Gastroesophageal sphincter (tissue), 3 donors: ENCODE measurements at regions not wholly inside any gene's neighbourhood (a gene's known extent, or its start where the extent isn't known, plus 50 kb on each side); places are given as distances from the start of the nearest gene placed in this dataset.

Experiments
- CTCF ChIP-seq, 4 experiments: fragments of 200-600 bp in 2 of 4; fragments of 450-650 bp in 2 of 4; sonication (generic) in 1 of 4; IDR thresholded peaks; one replicate each; pipeline ENCODE4 v1.5.1; 2017 to 2019; ENCODE audit warnings: antibody characterized with exemption in 4 of 4, mild to moderate bottlenecking in 2 of 4, moderate library complexity in 2 of 4
- EP300 ChIP-seq: sonication (generic); formaldehyde crosslinking; IDR thresholded peaks from one replicate; pipeline ENCODE4 v1.6.1; 2017; ENCODE audit warnings: antibody characterized with exemption, mild to moderate bottlenecking
- POLR2A ChIP-seq, 2 donors: fragments of 450-650 bp; IDR thresholded peaks; one replicate each; pipeline ENCODE4 v1.6.1; 2017; ENCODE audit warnings: antibody characterized with exemption in 2 of 2, mild to moderate bottlenecking in 2 of 2, moderate library complexity in 1 of 2
- POLR2AphosphoS5 ChIP-seq: sonication (generic); formaldehyde crosslinking; IDR thresholded peaks from one replicate; pipeline ENCODE4 v1.6.1; 2017; ENCODE audit warnings: antibody characterized with exemption

- no peak for TF ChIP-seq EP300
- no peak for TF ChIP-seq CTCF (IDR thresholded peaks at IDR 0.05)
- no peak for TF ChIP-seq POLR2A (IDR thresholded peaks at IDR 0.05)
- no peak for TF ChIP-seq POLR2AphosphoS5
Observed at GRCh38 chr1:171424494-171424893, 60.8 kb upstream of the PRRC2C start.
